IPS-18a (cell line): ENCODE measurements at regions not wholly inside any gene's neighbourhood (a gene's known extent, or its start where the extent isn't known, plus 50 kb on each side); places are given as distances from the start of the nearest gene placed in this dataset.
"Not testable (repeated sequence)": the region's sequence is repeated elsewhere in the genome, so short reads cannot be mapped to it uniquely, and the experiment has no call there.

ENCODE experiments used
- H3K27ac ChIP-seq: one replicate; pipeline ENCODE4 v1.5.1; 2013; ENCODE audit warnings: low read length
- H3K27me3 ChIP-seq: one replicate; pipeline ENCODE4 v1.6.1; 2013; ENCODE audit warnings: mild to moderate bottlenecking, low read length; ENCODE audit not compliant: control insufficient read depth, insufficient read depth
- H3K36me3 ChIP-seq: one replicate; pipeline ENCODE4 v1.6.1; 2013; ENCODE audit warnings: low read depth, low read length; ENCODE audit not compliant: control insufficient read depth
- H3K4me1 ChIP-seq: one replicate; pipeline ENCODE4 v1.6.1; 2013; ENCODE audit warnings: low read depth, low read length; ENCODE audit not compliant: control insufficient read depth
- H3K4me3 ChIP-seq: one replicate; pipeline ENCODE4 v1.5.1; 2013; ENCODE audit warnings: low read length
- H3K9ac ChIP-seq: one replicate; pipeline ENCODE4 v1.6.1; 2013; ENCODE audit warnings: mild to moderate bottlenecking, low read length, moderate library complexity
- H3K9me3 ChIP-seq: one replicate; pipeline ENCODE4 v1.6.1; 2013; ENCODE audit warnings: low read depth, low read length; ENCODE audit not compliant: control insufficient read depth

DNA sequence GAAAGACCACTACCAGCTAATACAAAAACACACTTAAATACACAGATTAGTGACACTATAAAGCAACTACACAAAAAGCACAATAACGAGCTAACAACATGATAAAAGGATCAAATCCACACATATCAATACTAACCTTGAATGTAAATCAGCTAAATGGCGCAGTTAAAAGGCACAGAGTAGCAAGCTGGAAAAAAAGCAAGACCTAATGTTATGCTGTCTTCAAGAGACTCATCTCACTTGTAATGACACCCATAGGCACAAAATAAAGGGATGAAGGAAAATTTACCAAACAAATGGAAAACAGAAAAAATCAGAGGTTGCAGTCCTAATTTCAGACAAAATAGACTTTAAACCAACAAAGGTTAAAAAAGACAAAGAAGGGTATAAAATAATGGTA, 86.3 kb downstream of the NUS1 start:
- H3K27me3 ChIP-seq, result no peaks in the 10 kb centered on the region
- no peaks in the 10 kb centered on the region for H3K4me1 ChIP-seq
- H3K9me3 ChIP-seq, result peaks cover 7% of the 10 kb centered on the region
- H3K36me3 ChIP-seq, result no peaks in the 10 kb centered on the region
- no peak overlapping the region for H3K4me3 ChIP-seq
- no peak overlapping the region for H3K27ac ChIP-seq
- no peak overlapping the region for H3K9ac ChIP-seq

DNA sequence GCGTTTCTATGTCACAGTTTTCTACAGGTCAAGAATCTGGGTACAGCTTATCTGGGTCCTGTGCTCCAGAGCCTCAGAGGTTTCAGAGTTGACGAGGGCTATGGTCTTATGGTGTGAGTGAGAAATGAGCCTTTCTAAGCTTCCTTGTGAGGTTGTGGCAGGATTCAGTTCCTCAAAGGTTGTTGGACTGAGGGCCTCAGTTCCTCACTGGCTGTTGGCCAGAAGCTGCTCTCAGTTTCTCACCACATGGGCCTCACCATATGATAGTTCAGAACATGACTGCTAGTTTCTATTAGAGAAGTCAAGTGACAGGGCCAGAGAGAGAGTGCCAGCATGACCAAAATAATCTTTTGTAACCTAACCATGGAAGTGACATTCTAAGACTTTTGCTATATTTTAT, 96.1 kb downstream of the NUS1 start:
- Histone ChIP-seq H3K27ac (no peak overlapping the region), H3K36me3 (no peaks in the 10 kb centered on the region), H3K9me3 (no peaks in the 10 kb centered on the region), H3K4me1 (no peaks in the 10 kb centered on the region), H3K4me3 (no peak overlapping the region), H3K27me3 (no peaks in the 10 kb centered on the region), H3K9ac (no peak overlapping the region)

DNA sequence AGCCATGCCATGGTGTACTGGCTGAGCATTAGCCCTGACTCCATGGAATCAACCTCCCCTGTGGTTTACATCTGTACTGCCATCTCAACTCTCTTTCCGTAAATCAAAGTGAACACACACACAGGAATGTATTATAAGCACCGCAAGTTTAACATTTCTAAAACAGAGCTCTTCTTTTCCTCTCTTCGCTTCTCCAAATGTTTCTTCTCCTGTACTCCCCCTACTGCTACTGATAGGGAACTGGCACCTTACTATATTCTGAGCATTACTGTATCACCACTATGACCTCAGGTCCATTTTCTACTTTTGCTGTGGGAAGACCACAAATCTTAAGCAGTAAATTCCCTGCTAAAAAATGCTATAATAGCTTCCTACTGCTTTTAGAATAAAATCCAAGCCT, 101.2 kb downstream of the NUS1 start:
- no peak overlapping the region for H3K27ac ChIP-seq
- no peak overlapping the region for H3K9ac ChIP-seq
- no peaks in the 10 kb centered on the region for H3K9me3 ChIP-seq
- H3K4me1 ChIP-seq, result no peaks in the 10 kb centered on the region
- H3K36me3 ChIP-seq, result no peaks in the 10 kb centered on the region
- H3K4me3 ChIP-seq, result no peak overlapping the region
- H3K27me3 ChIP-seq, result no peaks in the 10 kb centered on the region

DNA sequence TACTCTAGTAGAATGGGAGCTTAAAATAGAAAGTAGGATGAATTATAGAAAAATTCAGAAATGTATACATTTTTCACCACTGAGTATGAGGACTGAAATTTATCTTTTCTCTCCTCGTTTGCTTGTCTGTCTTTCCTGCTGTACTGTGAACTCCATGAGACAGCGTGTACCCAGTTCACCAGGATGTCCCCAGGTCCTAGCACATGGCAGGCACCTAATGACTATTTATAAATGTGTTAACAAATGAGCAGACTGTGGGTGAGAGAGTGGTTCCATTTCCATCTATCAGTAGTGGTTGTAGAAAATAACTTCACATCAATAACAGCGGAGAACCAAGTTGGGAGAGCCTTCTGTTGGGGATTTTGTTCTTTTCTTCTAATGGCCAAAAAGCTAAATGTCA, 106.3 kb downstream of the NUS1 start:
- Histone ChIP-seq H3K4me1 (no peaks in the 10 kb centered on the region), H3K9ac (no peak overlapping the region), H3K36me3 (no peaks in the 10 kb centered on the region), H3K9me3 (no peaks in the 10 kb centered on the region), H3K27me3 (no peaks in the 10 kb centered on the region), H3K27ac (no peak overlapping the region), H3K4me3 (no peak overlapping the region)

DNA sequence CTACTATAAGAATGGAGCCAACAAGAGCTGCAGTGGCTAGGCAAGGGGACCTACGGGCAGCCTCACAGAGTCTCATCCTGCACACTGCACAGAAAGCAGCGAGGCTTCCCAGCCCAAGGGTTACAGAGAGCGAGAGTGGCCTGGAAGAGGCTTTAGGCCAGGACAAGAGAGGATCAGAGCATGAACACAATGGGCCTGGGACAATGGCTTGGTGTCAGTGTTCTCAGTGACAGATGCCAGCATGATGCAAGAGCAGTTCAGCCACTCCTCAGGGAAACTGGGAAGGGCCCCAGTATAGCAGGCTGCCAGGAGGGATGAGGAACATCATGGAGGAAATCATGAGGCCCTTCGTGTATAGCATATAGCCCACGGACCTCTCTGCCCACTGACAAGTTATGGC, 108.0 kb downstream of the NUS1 start:
- H3K9ac ChIP-seq, result no peak overlapping the region
- no peaks in the 10 kb centered on the region for H3K4me1 ChIP-seq
- H3K9me3 ChIP-seq, result no peaks in the 10 kb centered on the region
- no peaks in the 10 kb centered on the region for H3K36me3 ChIP-seq
- H3K27me3 ChIP-seq, result no peaks in the 10 kb centered on the region
- no peak overlapping the region for H3K27ac ChIP-seq
- H3K4me3 ChIP-seq, result no peak overlapping the region

DNA sequence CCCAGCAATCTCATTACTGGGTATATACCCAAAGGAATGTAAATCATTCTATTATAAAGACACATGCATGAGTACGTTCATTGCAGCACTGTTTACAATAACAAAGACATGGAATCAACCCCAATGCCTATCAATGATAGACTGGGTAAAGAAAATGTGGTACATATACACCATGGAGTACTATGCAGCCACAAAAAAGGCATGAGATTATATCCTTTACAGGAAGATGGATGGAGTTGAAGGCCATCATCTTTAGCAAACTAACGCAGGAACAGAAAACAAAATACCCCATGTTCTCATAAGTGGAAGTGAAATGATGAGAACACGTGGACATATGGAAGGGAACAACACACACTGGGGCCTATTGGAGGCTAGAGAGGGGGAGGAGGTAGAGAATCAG, 115.7 kb downstream of the NUS1 start:
- no peak overlapping the region for H3K4me3 ChIP-seq
- peaks cover 11% of the 10 kb centered on the region for H3K4me1 ChIP-seq
- no peaks in the 10 kb centered on the region for H3K27me3 ChIP-seq
- no peaks in the 10 kb centered on the region for H3K9me3 ChIP-seq
- H3K27ac ChIP-seq, result no peak overlapping the region
- no peak overlapping the region for H3K9ac ChIP-seq
- H3K36me3 ChIP-seq, result no peaks in the 10 kb centered on the region

DNA sequence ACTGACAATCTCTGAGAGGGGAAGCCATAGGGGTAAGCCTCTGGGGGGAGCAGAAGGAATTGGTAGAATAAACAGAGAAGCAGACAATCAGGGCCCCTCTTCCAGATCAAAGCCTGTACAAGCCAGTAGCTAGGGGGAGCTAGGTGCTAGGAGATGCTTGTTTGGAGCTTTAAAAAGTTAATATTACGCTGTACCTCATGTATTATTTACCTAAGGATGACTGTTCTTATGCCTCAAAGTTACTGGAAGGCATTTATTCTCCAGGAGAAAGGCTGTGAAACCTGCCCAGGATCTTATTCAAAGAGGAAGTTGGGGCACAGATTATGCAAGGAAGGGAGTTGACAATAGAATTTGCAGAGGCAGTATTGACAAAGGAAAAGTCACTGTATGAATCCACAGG, 111.8 kb upstream of the SLC35F1 start:
- Histone ChIP-seq H3K4me3 (no peak overlapping the region), H3K4me1 (peaks cover 19% of the 10 kb centered on the region), H3K27me3 (no peaks in the 10 kb centered on the region), H3K9me3 (no peaks in the 10 kb centered on the region), H3K27ac (no peak overlapping the region), H3K9ac (no peak overlapping the region), H3K36me3 (no peaks in the 10 kb centered on the region)

DNA sequence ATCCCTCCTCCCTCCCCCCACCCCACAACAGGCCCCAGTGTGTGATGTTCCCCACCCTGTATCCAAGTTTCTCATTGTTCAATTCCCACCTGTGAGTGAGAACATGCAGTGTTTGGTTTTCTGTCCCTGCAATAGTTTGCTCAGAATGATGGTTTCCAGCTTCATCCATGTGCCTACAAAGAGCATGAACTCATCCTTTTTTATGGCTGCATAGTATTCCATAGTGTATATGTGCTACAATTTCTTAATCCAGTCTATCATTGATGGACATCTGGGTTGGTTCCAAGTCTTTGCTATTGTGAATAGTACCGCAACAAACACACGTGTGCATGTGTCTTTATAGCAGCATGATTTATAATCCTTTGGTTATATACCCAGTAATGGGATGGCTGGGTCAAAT, 108.2 kb upstream of the SLC35F1 start:
- not testable (repeated sequence) for H3K27me3 ChIP-seq, H3K4me3 ChIP-seq, H3K9ac ChIP-seq, H3K36me3 ChIP-seq, H3K27ac ChIP-seq, H3K9me3 ChIP-seq
- peaks cover 19% of the 10 kb centered on the region for H3K4me1 ChIP-seq

DNA sequence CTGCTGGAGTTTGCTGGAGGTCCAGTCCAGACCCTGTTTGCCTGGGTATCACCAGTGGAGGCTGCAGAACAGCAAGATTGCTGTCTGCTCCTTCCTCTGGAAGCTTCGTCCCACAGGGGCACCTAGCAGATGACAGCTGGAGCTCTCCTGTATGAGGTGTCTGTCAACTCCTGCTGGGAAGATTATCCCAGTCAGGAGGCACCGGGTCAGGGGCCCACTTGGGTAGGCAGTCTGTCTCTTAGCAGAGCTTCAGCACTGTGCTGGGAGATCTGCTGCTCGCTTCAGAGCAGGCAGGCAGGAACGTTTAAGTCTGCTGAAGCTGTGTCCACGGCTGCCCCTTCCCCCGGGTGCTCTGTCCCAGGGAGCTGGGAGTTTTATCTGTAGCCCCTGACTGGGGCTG, 96.8 kb upstream of the SLC35F1 start:
- H3K9ac ChIP-seq, result no peak overlapping the region
- no peaks in the 10 kb centered on the region for H3K36me3 ChIP-seq
- no peaks in the 10 kb centered on the region for H3K9me3 ChIP-seq
- no peaks in the 10 kb centered on the region for H3K27me3 ChIP-seq
- H3K27ac ChIP-seq, result no peak overlapping the region
- H3K4me3 ChIP-seq, result no peak overlapping the region
- H3K4me1 ChIP-seq, result no peaks in the 10 kb centered on the region

DNA sequence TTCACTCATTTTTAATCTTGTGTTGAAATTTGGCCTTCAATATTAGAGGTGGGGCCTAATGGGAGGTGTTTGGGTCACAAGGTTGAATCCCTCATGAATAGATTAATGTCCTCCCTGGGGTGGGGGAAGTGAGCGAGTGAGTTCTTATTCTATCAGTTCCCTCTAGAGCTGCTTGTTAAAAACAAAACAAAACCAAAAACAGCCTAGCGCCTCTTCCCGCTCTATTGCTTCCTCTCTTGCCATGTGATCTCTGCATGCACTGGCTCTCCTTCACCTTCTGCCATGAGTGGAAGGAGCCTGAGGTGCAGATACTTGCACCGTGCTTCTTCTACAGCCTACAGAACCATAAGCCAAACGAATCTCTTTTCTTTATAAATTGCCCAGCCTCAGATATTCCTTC, 89.6 kb upstream of the SLC35F1 start:
- H3K27ac ChIP-seq, result no peak overlapping the region
- no peaks in the 10 kb centered on the region for H3K4me1 ChIP-seq
- no peak overlapping the region for H3K4me3 ChIP-seq

DNA sequence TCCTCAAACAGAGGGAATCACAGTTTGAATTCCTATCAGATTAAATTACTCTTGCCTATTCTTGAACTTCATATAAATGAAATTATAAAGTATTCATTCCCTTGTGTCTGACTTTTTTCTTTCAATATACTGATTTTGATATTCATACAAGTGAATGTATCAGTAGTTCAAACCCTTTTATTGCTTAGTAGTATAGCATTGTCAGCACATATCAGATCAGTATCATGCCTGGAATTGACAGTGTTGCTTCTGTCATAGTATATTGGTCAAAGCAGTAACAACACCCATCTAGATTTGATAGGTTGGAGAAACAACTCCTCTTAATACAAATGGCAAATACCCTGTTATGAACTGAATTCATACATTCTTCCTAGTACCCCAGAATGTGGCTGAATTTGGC, 89.1 kb upstream of the SLC35F1 start:
- Histone ChIP-seq H3K36me3 (no peaks in the 10 kb centered on the region), H3K9ac (no peak overlapping the region), H3K27me3 (no peaks in the 10 kb centered on the region), H3K4me1 (no peaks in the 10 kb centered on the region), H3K9me3 (no peaks in the 10 kb centered on the region), H3K4me3 (no peak overlapping the region), H3K27ac (no peak overlapping the region)

More for the DNA sequence above, 89.6 kb upstream of the SLC35F1 start:
- Histone ChIP-seq H3K36me3 (no peaks in the 10 kb centered on the region), H3K27me3 (no peaks in the 10 kb centered on the region), H3K9ac (no peak overlapping the region), H3K9me3 (no peaks in the 10 kb centered on the region)

DNA sequence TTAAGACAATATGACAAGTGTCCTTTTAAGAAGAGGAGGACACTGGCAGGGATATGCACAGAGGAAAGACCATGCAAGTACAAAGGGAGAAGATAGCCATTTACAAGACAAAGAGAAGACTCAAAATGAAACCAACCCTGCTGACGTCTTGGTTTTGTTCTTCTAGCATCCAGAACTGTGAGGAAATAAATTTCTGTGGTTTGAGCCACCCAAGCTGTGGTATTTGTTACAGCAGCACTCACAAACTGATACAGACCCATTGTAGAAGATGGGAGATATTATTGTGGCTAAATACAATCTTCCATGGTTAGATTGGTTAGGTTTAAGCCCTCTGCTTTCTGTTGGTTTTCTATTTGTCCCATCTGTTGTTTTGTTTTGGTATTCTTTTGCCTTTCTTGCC, 88.6 kb upstream of the SLC35F1 start:
- Histone ChIP-seq H3K4me3 (no peak overlapping the region), H3K27me3 (no peaks in the 10 kb centered on the region), H3K9ac (no peak overlapping the region), H3K9me3 (no peaks in the 10 kb centered on the region), H3K4me1 (no peaks in the 10 kb centered on the region), H3K27ac (no peak overlapping the region), H3K36me3 (no peaks in the 10 kb centered on the region)
